ENCODE measurements at regions not wholly inside any gene's neighbourhood (a gene's known extent, or its start where the extent isn't known, plus 50 kb on each side); places are given as distances from the start of the nearest gene placed in this dataset.

DNA sequence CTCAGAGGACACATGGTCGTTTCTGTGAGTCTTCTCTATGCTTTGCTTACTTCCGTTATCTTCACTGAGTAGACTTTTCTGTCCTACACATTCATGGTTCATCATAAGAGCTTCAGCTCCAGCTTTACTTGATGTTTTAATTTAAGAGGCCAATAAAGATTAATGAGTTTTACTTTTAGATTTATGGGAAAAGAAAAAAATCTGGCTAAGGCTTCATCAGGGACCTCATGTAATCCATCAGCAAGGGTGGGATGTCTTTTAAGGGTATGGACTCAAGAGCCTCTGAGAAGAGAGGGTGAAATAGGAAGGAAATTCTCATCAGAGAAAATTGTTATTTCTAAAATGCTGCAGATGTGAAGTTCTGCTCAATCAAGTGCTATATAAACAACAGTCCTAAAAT is 963.0 kb upstream of the RAG2 start:
- Histone ChIP-seq H3K9me3 (ENCODE audit: low read length) (peaks cover 6% of the 10 kb centered on the region; the same call in 1 of the 2 replicates), H3K27ac (ENCODE audit: low read depth, low read length, poor library complexity, severe bottlenecking) (no peak overlapping the region), H2AFZ (ENCODE audit: low read length) (no peak overlapping the region), H3K4me2 (ENCODE audit: low read length) (no peak overlapping the region), H4K20me1 (ENCODE audit: insufficient read depth, low read length) (no peaks in the 10 kb centered on the region), H3K4me1 (ENCODE audit: insufficient read depth, low read length, poor library complexity, severe bottlenecking) (no peaks in the 10 kb centered on the region), H3K9me2 (ENCODE audit: insufficient read depth, low read length) (no peaks in the 10 kb centered on the region), H3K36me3 (ENCODE audit: insufficient read depth, low read length) (no peaks in the 10 kb centered on the region), H3K79me2 (ENCODE audit: insufficient read depth, low read depth, low read length) (no peaks in the 10 kb centered on the region), H3K4me3 (ENCODE audit: low read depth, low read length, poor library complexity, severe bottlenecking) (no peak overlapping the region)
- no TSS peak for BruUV-seq (replicated peaks)
- TF ChIP-seq, protein P1, sequence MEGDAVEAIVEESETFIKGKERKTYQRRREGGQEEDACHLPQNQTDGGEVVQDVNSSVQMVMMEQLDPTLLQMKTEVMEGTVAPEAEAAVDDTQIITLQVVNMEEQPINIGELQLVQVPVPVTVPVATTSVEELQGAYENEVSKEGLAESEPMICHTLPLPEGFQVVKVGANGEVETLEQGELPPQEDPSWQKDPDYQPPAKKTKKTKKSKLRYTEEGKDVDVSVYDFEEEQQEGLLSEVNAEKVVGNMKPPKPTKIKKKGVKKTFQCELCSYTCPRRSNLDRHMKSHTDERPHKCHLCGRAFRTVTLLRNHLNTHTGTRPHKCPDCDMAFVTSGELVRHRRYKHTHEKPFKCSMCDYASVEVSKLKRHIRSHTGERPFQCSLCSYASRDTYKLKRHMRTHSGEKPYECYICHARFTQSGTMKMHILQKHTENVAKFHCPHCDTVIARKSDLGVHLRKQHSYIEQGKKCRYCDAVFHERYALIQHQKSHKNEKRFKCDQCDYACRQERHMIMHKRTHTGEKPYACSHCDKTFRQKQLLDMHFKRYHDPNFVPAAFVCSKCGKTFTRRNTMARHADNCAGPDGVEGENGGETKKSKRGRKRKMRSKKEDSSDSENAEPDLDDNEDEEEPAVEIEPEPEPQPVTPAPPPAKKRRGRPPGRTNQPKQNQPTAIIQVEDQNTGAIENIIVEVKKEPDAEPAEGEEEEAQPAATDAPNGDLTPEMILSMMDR (conservative IDR thresholded peaks at IDR 0.05; ENCODE audit: low read length): no peak
- no peak for TF ChIP-seq EZH2phosphoT487 (IDR thresholded peaks at IDR 0.05; ENCODE audit: borderline replicate concordance, low read depth, low read length)
- ChIA-PET POLR2A (interaction anchor here (1.3 kb wide), 1 partner anchor 12 kb away, joined by 4 read pairs; no protein-coding TSS in a partner anchor), CTCF (ENCODE audit: unreplicated experiment) (no interaction called here)
- no peak for DNase-seq (ENCODE audit: low spot score)
- intact Hi-C loops (cut with micrococcal nuclease; ENCODE audit: unreplicated experiment): no loop called here

DNA sequence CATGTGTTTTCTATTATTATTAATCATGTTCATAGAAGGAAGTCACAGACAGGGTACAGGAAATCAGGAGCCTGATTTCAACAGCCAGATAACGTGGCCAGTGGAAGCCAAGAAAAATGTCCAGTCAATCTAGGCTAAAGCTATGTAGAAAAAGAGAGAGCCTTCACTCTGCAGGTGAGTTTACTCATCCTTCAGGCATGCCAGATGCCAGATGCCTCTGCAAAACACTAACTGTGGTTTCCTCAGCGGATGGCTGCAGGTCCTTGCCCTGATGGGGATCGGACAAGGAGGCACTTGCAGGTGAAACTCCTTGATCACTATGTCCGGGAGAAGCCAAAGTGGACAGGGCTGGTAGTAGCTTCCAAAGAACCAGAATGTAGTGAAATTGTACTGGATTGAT is 962.3 kb upstream of the RAG2 start:
- H3K9me3 ChIP-seq (ENCODE audit: low read length): peaks cover 6% of the 10 kb centered on the region; the same call in 1 of the 2 replicates
- TF ChIP-seq, protein P1 (conservative IDR thresholded peaks at IDR 0.05; ENCODE audit: low read length): no peak
- TF ChIP-seq EZH2phosphoT487 (IDR thresholded peaks at IDR 0.05; ENCODE audit: borderline replicate concordance, low read depth, low read length): no peak
- no TSS peak for BruUV-seq (replicated peaks)
- no peak overlapping the region for H3K27ac ChIP-seq (ENCODE audit: low read depth, low read length, poor library complexity, severe bottlenecking)
- DNase-seq (ENCODE audit: low spot score): no peak
- H4K20me1 ChIP-seq (ENCODE audit: insufficient read depth, low read length): no peaks in the 10 kb centered on the region
- no peaks in the 10 kb centered on the region for H3K9me2 ChIP-seq (ENCODE audit: insufficient read depth, low read length)
- H2AFZ ChIP-seq (ENCODE audit: low read length): no peak overlapping the region
- H3K4me2 ChIP-seq (ENCODE audit: low read length): no peak overlapping the region
- ChIA-PET CTCF (ENCODE audit: unreplicated experiment) (no interaction called here), POLR2A (no interaction called here)
- intact Hi-C loops (cut with micrococcal nuclease; ENCODE audit: unreplicated experiment): no loop called here
- no peak overlapping the region for H3K4me3 ChIP-seq (ENCODE audit: low read depth, low read length, poor library complexity, severe bottlenecking)
- H3K4me1 ChIP-seq (ENCODE audit: insufficient read depth, low read length, poor library complexity, severe bottlenecking): no peaks in the 10 kb centered on the region
- H3K36me3 ChIP-seq (ENCODE audit: insufficient read depth, low read length): no peaks in the 10 kb centered on the region
- H3K79me2 ChIP-seq (ENCODE audit: insufficient read depth, low read depth, low read length): no peaks in the 10 kb centered on the region

DNA sequence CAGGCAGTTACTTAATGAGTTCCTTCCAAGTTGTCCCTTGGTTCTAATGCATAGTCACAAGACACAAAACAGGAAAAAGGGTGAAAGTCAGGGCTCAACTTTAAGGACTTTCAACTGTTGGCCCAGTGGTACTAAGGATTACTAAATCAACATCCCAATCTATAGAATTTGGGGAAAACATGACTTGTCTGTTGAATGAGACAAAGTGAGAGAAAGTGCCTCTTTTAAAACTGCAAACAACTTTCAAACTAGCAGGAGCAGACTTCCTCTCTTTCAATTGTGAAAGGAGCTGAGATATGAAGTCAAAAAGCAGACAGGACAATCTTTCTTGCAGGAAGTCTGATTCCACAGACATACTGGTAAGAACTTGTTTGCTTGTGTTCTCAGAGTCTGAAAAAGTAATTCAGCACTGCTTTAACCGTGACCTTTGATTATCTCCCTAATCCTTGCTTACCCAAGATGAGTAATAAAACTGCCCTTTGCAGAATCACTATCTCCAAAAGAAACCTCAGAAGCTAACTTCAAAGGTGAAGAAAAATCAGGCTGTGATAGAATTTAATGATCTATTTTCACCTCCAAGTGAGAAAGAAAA is 960.7 kb upstream of the RAG2 start:
- DNase-seq (ENCODE audit: low spot score): no peak
- peaks cover 6% of the 10 kb centered on the region; the same call in 1 of the 2 replicates for H3K9me3 ChIP-seq (ENCODE audit: low read length)
- CTCF ChIA-PET (ENCODE audit: unreplicated experiment): no interaction called here
- H2AFZ ChIP-seq (ENCODE audit: low read length): no peak overlapping the region
- POLR2A ChIA-PET: no interaction called here
- BruUV-seq (replicated peaks): no TSS peak
- H3K9me2 ChIP-seq (ENCODE audit: insufficient read depth, low read length): no peaks in the 10 kb centered on the region
- no peak overlapping the region for H3K4me2 ChIP-seq (ENCODE audit: low read length)
- no peaks in the 10 kb centered on the region for H3K79me2 ChIP-seq (ENCODE audit: insufficient read depth, low read depth, low read length)
- no peak overlapping the region for H3K4me3 ChIP-seq (ENCODE audit: low read depth, low read length, poor library complexity, severe bottlenecking)
- H3K4me1 ChIP-seq (ENCODE audit: insufficient read depth, low read length, poor library complexity, severe bottlenecking): no peaks in the 10 kb centered on the region
- H3K27ac ChIP-seq (ENCODE audit: low read depth, low read length, poor library complexity, severe bottlenecking): no peak overlapping the region
- intact Hi-C loops (cut with micrococcal nuclease; ENCODE audit: unreplicated experiment): no loop called here
- no peak for TF ChIP-seq EZH2phosphoT487 (IDR thresholded peaks at IDR 0.05; ENCODE audit: borderline replicate concordance, low read depth, low read length)
- TF ChIP-seq, protein P1 (conservative IDR thresholded peaks at IDR 0.05; ENCODE audit: low read length): no peak
- no peaks in the 10 kb centered on the region for H4K20me1 ChIP-seq (ENCODE audit: insufficient read depth, low read length)
- no peaks in the 10 kb centered on the region for H3K36me3 ChIP-seq (ENCODE audit: insufficient read depth, low read length)

Measured in OCI-LY7 (cell line).